AG09309 (cell line): ENCODE measurements at regions not wholly inside any gene's neighbourhood (a gene's known extent, or its start where the extent isn't known, plus 50 kb on each side); places are given as distances from the start of the nearest gene placed in this dataset.

ENCODE experiments used
- DNase-seq: peaks from one replicate; pipeline ENCODE4 v3.0.0-alpha.2; 2010; ENCODE audit warnings: low read depth
- H3K4me3 ChIP-seq: 2 replicates; pipeline ENCODE4 v1.5.1; 2011; ENCODE audit warnings: mild to moderate bottlenecking, low read depth, low read length, moderate library complexity; ENCODE audit not compliant: control insufficient read depth
- TF ChIP-seq, protein P1 (sequence below): IDR thresholded peaks from 2 replicates; pipeline ENCODE4 v1.5.1; 2011; ENCODE audit warnings: mild to moderate bottlenecking, low read depth, low read length, inconsistent platforms; ENCODE audit not compliant: insufficient read depth, control insufficient read depth; ENCODE audit errors: missing control alignments

DNA sequence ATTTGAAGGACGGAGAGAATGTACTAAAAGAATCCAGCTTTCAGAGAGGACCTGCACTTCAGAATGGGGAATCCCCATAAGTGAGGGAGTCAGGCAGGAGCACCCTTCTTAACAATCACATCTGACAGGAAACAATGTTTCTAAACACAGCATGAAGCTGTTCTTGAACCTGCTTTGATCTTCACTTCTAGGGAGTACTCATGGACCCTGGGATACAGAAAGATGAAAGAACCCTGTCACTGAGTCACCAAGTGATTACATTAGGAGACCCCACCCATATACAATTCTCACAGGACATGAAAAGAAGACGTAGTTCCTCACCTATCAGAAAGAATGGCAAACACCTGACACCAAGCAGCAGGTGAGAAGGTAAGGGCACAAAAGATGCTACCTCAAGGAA lies 296.9 kb upstream of the ZC3H12C start:
- no peak for DNase-seq
- H3K4me3 ChIP-seq = no peak overlapping the region
- TF ChIP-seq, protein P1, sequence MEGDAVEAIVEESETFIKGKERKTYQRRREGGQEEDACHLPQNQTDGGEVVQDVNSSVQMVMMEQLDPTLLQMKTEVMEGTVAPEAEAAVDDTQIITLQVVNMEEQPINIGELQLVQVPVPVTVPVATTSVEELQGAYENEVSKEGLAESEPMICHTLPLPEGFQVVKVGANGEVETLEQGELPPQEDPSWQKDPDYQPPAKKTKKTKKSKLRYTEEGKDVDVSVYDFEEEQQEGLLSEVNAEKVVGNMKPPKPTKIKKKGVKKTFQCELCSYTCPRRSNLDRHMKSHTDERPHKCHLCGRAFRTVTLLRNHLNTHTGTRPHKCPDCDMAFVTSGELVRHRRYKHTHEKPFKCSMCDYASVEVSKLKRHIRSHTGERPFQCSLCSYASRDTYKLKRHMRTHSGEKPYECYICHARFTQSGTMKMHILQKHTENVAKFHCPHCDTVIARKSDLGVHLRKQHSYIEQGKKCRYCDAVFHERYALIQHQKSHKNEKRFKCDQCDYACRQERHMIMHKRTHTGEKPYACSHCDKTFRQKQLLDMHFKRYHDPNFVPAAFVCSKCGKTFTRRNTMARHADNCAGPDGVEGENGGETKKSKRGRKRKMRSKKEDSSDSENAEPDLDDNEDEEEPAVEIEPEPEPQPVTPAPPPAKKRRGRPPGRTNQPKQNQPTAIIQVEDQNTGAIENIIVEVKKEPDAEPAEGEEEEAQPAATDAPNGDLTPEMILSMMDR = no peak

DNA sequence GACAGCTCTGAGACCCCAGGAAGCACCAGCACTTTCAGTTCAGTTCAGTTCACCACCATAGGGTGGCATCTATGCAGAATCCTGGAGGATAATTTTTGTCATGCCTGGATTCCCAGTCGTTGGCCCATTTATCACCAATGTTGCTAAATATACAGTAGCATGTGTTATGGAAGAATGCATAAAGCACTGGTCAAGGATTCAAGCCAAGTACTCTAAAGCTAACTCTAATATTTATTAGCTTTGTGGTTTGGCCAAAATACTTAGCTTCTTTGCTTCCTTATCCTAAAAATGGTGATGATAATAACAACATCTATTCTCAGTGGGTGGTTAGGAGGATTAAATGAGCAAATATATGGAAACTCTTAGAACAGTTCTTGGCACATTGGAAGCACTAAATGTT lies 294.7 kb upstream of the ZC3H12C start:
- H3K4me3 ChIP-seq = no peak overlapping the region
- TF ChIP-seq, protein P1 = no peak
- no peak for DNase-seq

DNA sequence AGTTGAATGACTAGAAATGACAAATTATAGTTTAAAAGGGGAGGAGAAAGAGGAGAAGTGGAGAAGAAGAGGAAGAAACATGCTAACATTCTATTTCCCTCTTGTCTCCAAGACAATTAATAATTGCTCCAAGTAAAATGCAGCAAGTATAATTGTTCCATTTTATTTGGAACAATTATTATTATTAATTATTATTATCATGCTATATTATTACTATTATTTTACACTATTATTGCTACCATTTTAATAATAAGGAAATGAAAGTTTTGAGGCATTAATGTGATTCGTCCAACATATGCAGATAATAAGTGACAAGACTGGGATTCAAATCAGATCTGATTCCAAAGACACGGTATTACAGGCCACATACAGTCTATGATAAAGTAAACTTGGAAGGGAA lies 293.6 kb upstream of the ZC3H12C start:
- TF ChIP-seq, protein P1 = no peak
- no peak overlapping the region for H3K4me3 ChIP-seq
- DNase-seq = no peak

DNA sequence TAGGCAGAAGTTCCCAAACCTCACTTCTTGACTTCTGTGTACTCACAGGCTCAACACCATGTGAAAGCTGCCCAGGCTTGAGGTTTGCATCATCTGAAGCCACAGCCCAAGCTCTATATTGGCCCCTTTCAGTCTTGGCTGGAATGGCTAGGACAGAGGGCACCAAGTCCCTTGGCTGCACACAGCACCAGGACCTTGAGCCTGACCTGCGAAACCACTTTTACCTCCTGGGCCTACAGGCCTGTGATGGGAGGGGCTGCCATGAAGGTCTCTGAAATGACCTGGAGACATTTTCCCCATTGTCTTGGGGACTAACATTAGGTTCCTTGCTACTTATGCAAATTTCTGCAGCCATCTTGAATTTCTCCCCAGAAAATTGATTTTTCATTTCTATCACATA lies 288.3 kb upstream of the ZC3H12C start:
- TF ChIP-seq, protein P1 = no peak
- no peak for DNase-seq
- no peak overlapping the region for H3K4me3 ChIP-seq

DNA sequence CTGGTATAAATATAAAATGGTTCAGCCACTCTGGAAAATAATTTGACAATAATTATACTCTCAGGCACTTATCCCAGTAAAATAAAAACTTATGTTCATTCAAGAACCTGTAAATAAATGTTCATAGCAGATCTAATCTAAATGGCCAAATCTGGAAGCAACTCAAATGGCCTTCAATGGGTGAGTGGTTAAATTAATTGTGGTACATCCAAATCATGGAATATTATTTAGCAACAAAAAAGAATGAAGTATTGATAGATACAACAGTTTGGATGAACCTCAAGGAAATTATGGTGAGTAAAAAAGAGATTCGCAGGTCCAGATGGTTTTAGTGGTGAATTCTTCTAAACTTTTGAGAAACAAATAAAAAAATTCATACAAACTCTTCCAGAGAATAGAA lies 287.0 kb upstream of the ZC3H12C start:
- TF ChIP-seq, protein P1 = no peak
- no peak overlapping the region for H3K4me3 ChIP-seq
- DNase-seq = no peak

DNA sequence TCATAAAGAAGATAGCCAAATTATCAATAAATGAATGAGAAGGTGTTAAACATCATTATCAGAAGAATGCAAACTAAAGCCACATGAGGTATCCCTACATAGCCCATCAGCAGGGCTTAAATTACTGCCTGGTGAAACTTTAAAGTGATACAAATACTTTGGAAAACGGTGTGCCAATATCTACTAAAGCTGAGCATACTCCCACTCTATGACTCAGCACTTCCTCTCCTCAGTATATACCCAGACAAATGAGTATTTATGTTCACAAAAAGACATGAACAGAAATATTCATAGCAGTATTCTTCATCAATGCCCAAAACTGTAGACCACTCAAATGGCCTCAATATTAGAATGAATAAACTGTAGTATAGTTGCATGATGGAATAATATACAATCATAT lies 284.6 kb upstream of the ZC3H12C start:
- H3K4me3 ChIP-seq = no peak overlapping the region
- TF ChIP-seq, protein P1 = no peak
- no peak for DNase-seq

DNA sequence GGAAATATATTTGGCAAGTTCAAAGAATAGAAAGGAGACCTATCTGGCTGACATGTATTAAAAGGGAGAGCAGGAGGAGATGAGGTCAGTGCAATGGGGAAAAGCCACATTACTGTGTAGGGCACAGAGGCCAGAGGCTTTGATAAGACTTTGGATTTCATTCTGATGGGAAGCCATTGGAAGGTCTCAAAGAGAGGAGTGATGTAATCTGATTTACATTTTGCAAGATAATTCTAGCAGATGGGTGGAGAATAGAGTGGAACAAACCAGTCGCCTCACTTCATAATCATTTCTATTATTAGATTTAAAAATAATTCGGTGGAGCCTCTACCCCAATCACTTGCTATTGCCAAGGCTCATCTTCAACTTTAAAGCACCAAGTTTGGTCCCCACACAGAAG lies 278.4 kb upstream of the ZC3H12C start:
- no peak overlapping the region for H3K4me3 ChIP-seq
- TF ChIP-seq, protein P1 = no peak
- no peak for DNase-seq
